GM23248 (cell line): ENCODE measurements at regions not wholly inside any gene's neighbourhood (a gene's known extent, or its start where the extent isn't known, plus 50 kb on each side); places are given as distances from the start of the nearest gene placed in this dataset.

ENCODE experiments used
- DNase-seq: peaks from one replicate; pipeline ENCODE4 v3.0.0-alpha.2; 2015
- H2AFZ ChIP-seq: fragments of 200-600 bp; sonication (generic); 2 replicates; pipeline ENCODE4 v1.6.1; 2016; ENCODE audit warnings: antibody characterized with exemption
- H3F3A ChIP-seq: fragments of 200-600 bp; sonication (generic); 2 replicates; pipeline ENCODE4 v1.6.1; 2016; ENCODE audit warnings: mild to moderate bottlenecking, antibody characterized with exemption, mixed run types; ENCODE audit not compliant: insufficient read depth
- H3K27ac ChIP-seq: fragments of 200-600 bp; sonication (generic); 2 replicates; pipeline ENCODE4 v1.5.1; 2016; ENCODE audit warnings: mild to moderate bottlenecking
- H3K27me3 ChIP-seq: fragments of 200-600 bp; sonication (generic); replicated peaks from 2 replicates; pipeline ENCODE4 v1.6.1; 2016; ENCODE audit warnings: mild to moderate bottlenecking; ENCODE audit not compliant: insufficient read depth
- H3K36me3 ChIP-seq: fragments of 200-600 bp; sonication (generic); 2 replicates; pipeline ENCODE4 v1.6.1; 2016; ENCODE audit warnings: low read depth, mild to moderate bottlenecking
- H3K4me1 ChIP-seq: fragments of 200-600 bp; sonication (generic); 2 replicates; pipeline ENCODE4 v1.6.1; 2016; ENCODE audit warnings: mild to moderate bottlenecking; ENCODE audit not compliant: insufficient read depth
- H3K4me2 ChIP-seq: fragments of 200-600 bp; sonication (generic); one replicate; pipeline ENCODE4 v1.6.1; 2016; ENCODE audit warnings: mild to moderate bottlenecking; ENCODE audit not compliant: unreplicated experiment
- H3K4me3 ChIP-seq: fragments of 200-600 bp; sonication (generic); 2 replicates; pipeline ENCODE4 v1.5.1; 2016; ENCODE audit warnings: mild to moderate bottlenecking
- H3K79me2 ChIP-seq: fragments of 200-600 bp; sonication (generic); 2 replicates; pipeline ENCODE4 v1.6.1; 2016; ENCODE audit warnings: mild to moderate bottlenecking; ENCODE audit not compliant: insufficient read depth
- H3K9ac ChIP-seq: fragments of 200-600 bp; sonication (generic); 2 replicates; pipeline ENCODE4 v1.6.1; 2016; ENCODE audit warnings: mild to moderate bottlenecking
- H3K9me2 ChIP-seq: fragments of 200-600 bp; sonication (generic); 2 replicates; pipeline ENCODE4 v1.6.1; 2016; ENCODE audit warnings: mixed run types, mild to moderate bottlenecking, moderate library complexity; ENCODE audit not compliant: insufficient read depth
- H3K9me3 ChIP-seq: fragments of 200-600 bp; sonication (generic); one replicate; pipeline ENCODE4 v1.6.1; 2017; ENCODE audit warnings: low read depth
- H4K20me1 ChIP-seq: fragments of 200-600 bp; sonication (generic); 2 replicates; pipeline ENCODE4 v1.6.0; 2016; ENCODE audit not compliant: insufficient read depth
- EZH2 ChIP-seq: fragments of 200-600 bp; sonication (generic); IDR thresholded peaks from 2 replicates; pipeline ENCODE4 v1.6.1; 2018; ENCODE audit warnings: antibody characterized with exemption, mild to moderate bottlenecking; ENCODE audit not compliant: insufficient read depth, poor library complexity, severe bottlenecking
- EZH2phosphoT487 ChIP-seq: fragments of 200-600 bp; sonication (generic); IDR thresholded peaks from 2 replicates; pipeline ENCODE4 v1.6.1; 2018; ENCODE audit warnings: antibody characterized with exemption, moderate library complexity, mild to moderate bottlenecking, low read depth; ENCODE audit not compliant: insufficient read depth
- WGBS, 2 experiments: methylation state at CpG; one replicate each; pipeline ENCODE4 v1.1.6; 2015 to 2017; ENCODE audit warnings: low lambda C conversion rate in 2 of 2, low coverage in 1 of 2; ENCODE audit errors: missing lambda C conversion rate in 2 of 2; 5-methylcytosine and 5-hydroxymethylcytosine counted together
- in situ Hi-C: fragments of 300-500 bp; cut with MboI; formaldehyde crosslinking; loops from 2 replicates; pipeline ENCODE4 v1.15.0; 2020

DNA sequence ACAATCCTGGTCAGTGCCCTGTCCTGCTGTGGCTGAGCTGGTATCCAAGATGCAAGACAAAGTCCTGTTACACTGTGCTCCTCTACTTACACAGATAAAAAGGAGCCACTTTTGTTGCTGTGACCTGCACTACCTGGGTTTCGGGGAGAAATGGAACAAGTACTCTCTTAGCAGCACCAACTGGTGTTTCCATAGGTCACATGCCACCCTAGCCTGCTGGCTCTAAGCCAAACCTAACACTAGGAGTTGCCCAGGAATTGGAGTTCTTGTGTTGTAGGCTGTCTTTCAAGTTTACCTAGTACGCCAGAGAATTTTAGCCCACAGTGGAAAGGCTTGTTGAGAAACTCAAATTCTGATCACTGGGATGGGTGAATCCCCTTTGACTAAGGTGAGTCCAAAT lies 727.4 kb downstream of the FAM133A start:
- H3K4me3 ChIP-seq, result no peak overlapping the region
- no peak overlapping the region for H3K9ac ChIP-seq
- H2AFZ ChIP-seq, result no peak overlapping the region
- H3K4me2 ChIP-seq, result no peak overlapping the region
- no peaks in the 10 kb centered on the region for H3K9me3 ChIP-seq
- no peaks in the 10 kb centered on the region for H3K27me3 ChIP-seq
- in situ Hi-C loops, result no loop called here
- H3K79me2 ChIP-seq, result no peaks in the 10 kb centered on the region
- no peak for TF ChIP-seq EZH2
- no peak for TF ChIP-seq EZH2phosphoT487
- DNase-seq, result no peak
- no peak overlapping the region for H3K27ac ChIP-seq
- H3K36me3 ChIP-seq, result no peaks in the 10 kb centered on the region
- no peaks in the 10 kb centered on the region for H3F3A ChIP-seq
- H3K4me1 ChIP-seq, result no peaks in the 10 kb centered on the region
- WGBS, 2 experiments, result 15 to 17% methylated on average over 2 of the region's 2 CpGs
- no peaks in the 10 kb centered on the region for H4K20me1 ChIP-seq
- H3K9me2 ChIP-seq, result no peaks in the 10 kb centered on the region

DNA sequence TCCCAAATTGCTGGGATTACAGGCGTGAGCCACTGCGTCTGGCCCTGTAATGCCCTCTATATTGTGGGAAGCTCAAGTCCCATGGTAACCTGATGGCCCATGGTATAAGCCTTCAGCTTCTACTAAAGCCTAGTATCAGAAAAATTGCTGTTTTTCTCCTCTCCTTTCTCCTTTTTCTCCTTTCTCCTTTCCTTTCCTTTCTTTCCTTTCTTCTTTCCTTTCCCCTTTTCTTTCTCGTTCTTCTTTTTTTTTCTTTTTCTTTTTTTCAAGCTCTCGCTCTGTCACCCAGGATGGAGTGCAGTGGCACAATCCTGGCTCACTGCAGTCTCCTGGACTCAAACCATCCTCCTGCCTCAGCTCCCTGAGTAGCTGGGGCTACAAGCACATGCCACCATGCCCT lies 740.7 kb downstream of the FAM133A start:
- Histone ChIP-seq H3K4me2 (no peak overlapping the region), H3K27me3 (no peaks in the 10 kb centered on the region), H3K4me3 (no peak overlapping the region), H2AFZ (no peak overlapping the region), H3K4me1 (no peaks in the 10 kb centered on the region), H3K27ac (no peak overlapping the region), H4K20me1 (no peaks in the 10 kb centered on the region), H3K36me3 (no peaks in the 10 kb centered on the region), H3K9me2 (no peaks in the 10 kb centered on the region), H3K9ac (no peak overlapping the region), H3K9me3 (no peaks in the 10 kb centered on the region), H3F3A (no peaks in the 10 kb centered on the region), H3K79me2 (no peaks in the 10 kb centered on the region)
- in situ Hi-C loops, result no loop called here
- TF ChIP-seq EZH2 (no peak), EZH2phosphoT487 (no peak)
- WGBS, 2 experiments, result 27 to 45% methylated on average over 2 to 4 of the region's 4 CpGs
- DNase-seq, result no peak

DNA sequence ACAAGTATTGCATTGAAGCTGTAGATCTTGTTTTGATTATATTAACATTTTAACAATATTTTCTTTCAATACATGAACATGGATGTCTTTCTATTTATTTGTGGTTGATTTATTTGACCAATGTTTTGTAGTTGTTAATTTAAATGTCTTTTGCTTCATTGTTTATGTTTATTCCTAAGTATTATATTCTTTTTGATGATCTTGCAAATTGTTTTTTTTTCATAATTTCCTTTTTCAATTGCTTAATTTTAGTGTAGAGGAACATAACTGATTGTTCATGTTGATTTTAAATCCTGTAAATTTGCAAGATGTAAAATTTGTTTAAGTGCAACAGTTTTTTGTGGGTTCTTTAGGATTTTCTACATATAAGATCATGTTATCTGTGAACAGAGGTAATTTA lies 744.1 kb downstream of the FAM133A start:
- Histone ChIP-seq H3K27ac (no peak overlapping the region), H4K20me1 (no peaks in the 10 kb centered on the region), H3K27me3 (no peaks in the 10 kb centered on the region), H3K4me1 (no peaks in the 10 kb centered on the region), H3K79me2 (no peaks in the 10 kb centered on the region), H3K9me2 (no peaks in the 10 kb centered on the region), H3F3A (no peaks in the 10 kb centered on the region), H3K4me2 (no peak overlapping the region), H3K4me3 (no peak overlapping the region), H3K36me3 (no peaks in the 10 kb centered on the region), H2AFZ (no peak overlapping the region), H3K9ac (no peak overlapping the region), H3K9me3 (no peaks in the 10 kb centered on the region)
- in situ Hi-C loops, result no loop called here
- no peak for TF ChIP-seq EZH2
- TF ChIP-seq EZH2phosphoT487, result no peak
- no peak for DNase-seq

DNA sequence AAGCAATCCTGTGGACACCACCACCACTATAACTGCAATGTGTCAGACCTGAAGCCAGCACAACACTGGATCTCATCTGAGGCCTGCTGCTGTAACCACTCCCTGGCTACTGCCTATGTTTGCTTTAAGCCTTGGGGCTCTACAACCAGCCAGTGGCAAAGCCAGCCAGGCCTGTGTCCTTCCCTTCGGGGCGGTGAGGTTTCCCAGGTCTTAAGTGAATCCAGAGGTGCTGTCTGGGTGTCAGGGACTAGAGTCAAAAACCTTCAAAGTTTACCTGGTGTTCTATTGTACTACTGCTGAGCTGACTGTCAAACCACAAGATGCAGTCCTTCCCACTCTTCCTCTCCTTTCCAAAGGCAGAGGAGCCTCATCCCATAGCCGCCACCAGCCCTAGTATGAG lies 750.5 kb downstream of the FAM133A start:
- Histone ChIP-seq H3K4me1 (no peaks in the 10 kb centered on the region), H3K36me3 (no peaks in the 10 kb centered on the region), H3K4me2 (no peak overlapping the region), H4K20me1 (no peaks in the 10 kb centered on the region), H3K9ac (no peak overlapping the region), H3F3A (no peaks in the 10 kb centered on the region), H3K27me3 (no peaks in the 10 kb centered on the region), H3K27ac (no peak overlapping the region), H3K4me3 (no peak overlapping the region), H3K9me2 (no peaks in the 10 kb centered on the region), H2AFZ (no peak overlapping the region), H3K9me3 (no peaks in the 10 kb centered on the region), H3K79me2 (no peaks in the 10 kb centered on the region)
- in situ Hi-C loops, result no loop called here
- DNase-seq, result no peak
- 30 to 42% methylated on average over 2 to 3 of the region's 3 CpGs for WGBS, 2 experiments
- TF ChIP-seq EZH2phosphoT487, result no peak
- TF ChIP-seq EZH2, result no peak

DNA sequence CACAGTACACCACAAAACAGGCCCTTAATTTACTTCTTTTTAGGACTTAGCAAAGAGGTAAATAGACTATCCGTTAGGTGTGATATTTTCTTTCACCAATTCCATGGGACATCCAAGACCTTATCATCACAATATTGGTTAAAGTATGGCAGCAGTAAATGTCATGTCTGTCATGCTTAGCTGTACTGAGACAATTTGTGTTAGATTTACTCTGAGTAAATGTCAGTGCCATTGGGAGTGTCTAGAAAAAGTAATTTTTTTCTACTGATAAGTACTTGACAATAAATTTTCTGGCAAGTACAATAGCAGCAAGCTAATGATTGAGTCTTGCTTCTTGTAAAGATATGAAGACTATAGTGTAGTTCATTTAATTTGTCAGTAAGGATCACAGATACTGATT lies 756.1 kb downstream of the FAM133A start:
- H3K9me3 ChIP-seq, result no peaks in the 10 kb centered on the region
- no peak overlapping the region for H3K4me2 ChIP-seq
- H3K9me2 ChIP-seq, result no peaks in the 10 kb centered on the region
- no peaks in the 10 kb centered on the region for H3K27me3 ChIP-seq
- DNase-seq, result no peak
- no peaks in the 10 kb centered on the region for H3K79me2 ChIP-seq
- WGBS, 2 experiments, result 41 to 57% methylated on average over 1 of the region's 1 CpG
- no peak overlapping the region for H2AFZ ChIP-seq
- H3F3A ChIP-seq, result no peaks in the 10 kb centered on the region
- H4K20me1 ChIP-seq, result no peaks in the 10 kb centered on the region
- no peak overlapping the region for H3K27ac ChIP-seq
- no peak overlapping the region for H3K4me3 ChIP-seq
- in situ Hi-C loops, result no loop called here
- no peaks in the 10 kb centered on the region for H3K36me3 ChIP-seq
- TF ChIP-seq EZH2phosphoT487, result no peak
- no peak for TF ChIP-seq EZH2
- H3K4me1 ChIP-seq, result no peaks in the 10 kb centered on the region
- no peak overlapping the region for H3K9ac ChIP-seq
